HL-60 (cell line): ENCODE measurements at regions not wholly inside any gene's neighbourhood (a gene's known extent, or its start where the extent isn't known, plus 50 kb on each side); places are given as distances from the start of the nearest gene placed in this dataset.

Experiments
- CTCF ChIP-seq: IDR thresholded peaks from one replicate; pipeline ENCODE4 v1.5.1; 2011; ENCODE audit warnings: low read length, control low read depth, inconsistent platforms; ENCODE audit not compliant: insufficient read depth
- GABPA ChIP-seq: IDR thresholded peaks from 2 replicates; pipeline ENCODE4 v1.6.1; 2012; ENCODE audit warnings: low read depth
- POLR2AphosphoS5 ChIP-seq: IDR thresholded peaks from 2 replicates; pipeline ENCODE4 v1.6.1; 2012; ENCODE audit warnings: low read depth

DNA sequence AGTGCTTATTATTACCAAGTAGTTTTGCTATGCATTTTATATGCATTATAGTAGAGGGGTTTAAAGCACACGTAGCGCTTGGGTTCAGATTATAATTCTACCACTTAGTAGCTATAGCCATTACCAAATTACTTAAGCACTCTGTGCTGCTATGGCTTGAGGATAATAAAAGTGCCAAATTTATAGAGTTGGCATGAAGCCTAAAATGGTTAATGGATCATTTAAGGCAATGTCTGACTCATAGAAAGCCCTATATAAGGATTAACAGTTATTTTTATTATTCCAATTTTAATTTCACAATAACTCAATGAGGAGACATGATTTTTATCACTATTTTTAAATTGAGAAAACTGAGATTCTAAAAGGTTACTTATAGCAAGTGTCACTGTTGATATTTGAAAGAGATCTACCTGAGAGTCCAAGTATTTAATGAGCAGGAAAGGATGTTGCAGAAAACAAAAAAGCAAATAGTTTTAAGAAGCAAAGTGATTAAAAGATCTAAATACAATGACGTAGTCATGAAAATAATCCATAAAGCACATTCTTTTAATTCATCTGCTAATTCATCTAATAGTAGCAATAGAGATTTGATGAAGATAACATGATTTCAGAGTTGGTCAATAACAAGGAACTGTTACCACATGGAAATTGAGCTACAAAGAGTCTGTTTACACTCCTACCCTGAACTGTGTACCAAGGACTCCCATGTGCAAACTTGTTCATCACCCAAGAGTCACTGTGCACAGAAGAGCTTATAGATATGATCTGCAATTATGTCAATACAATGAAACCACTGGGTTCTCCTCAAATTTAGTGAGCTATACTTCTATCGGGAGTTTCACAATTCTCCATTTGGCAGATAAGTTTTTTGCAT, 78.8 kb upstream of the DTNA start:
- TF ChIP-seq CTCF (no peak), GABPA (no peak), POLR2AphosphoS5 (no peak)
